Smooth muscle cell (in vitro differentiated cells): ENCODE measurements at regions not wholly inside any gene's neighbourhood (a gene's known extent, or its start where the extent isn't known, plus 50 kb on each side); places are given as distances from the start of the nearest gene placed in this dataset. TPM values are rescaled to one million over a fixed set of nuclear protein-coding genes. Genes with fewer than 3 reads are reported as not detected.

Source experiments
- DNase-seq: peaks from one replicate; lab custom pipeline; 2025; ENCODE audit not compliant: unreplicated experiment; lab: John Stamatoyannopoulos, UW
- H2AFZ ChIP-seq: fragments of 200-600 bp; sonication (generic); 2 replicates; pipeline ENCODE4 v1.6.0; 2016; ENCODE audit warnings: antibody characterized with exemption, low read depth, mild to moderate bottlenecking
- H3F3A ChIP-seq: fragments of 200-600 bp; sonication (generic); 2 replicates; pipeline ENCODE4 v1.6.0; 2017; ENCODE audit warnings: antibody characterized with exemption, low read depth
- H3K27ac ChIP-seq: fragments of 200-600 bp; sonication (generic); 2 replicates; pipeline ENCODE4 v1.5.1; 2016; ENCODE audit warnings: low read depth, mild to moderate bottlenecking
- H3K27me3 ChIP-seq: fragments of 200-600 bp; sonication (generic); 2 replicates; pipeline ENCODE4 v1.6.1; 2016; ENCODE audit warnings: low read depth, mild to moderate bottlenecking
- H3K36me3 ChIP-seq: fragments of 200-600 bp; sonication (generic); 2 replicates; pipeline ENCODE4 v1.5.1; 2016; ENCODE audit warnings: low read depth
- H3K4me1 ChIP-seq: fragments of 200-600 bp; sonication (generic); 2 replicates; pipeline ENCODE4 v1.5.1; 2016; ENCODE audit warnings: low read depth
- H3K4me2 ChIP-seq: fragments of 200-600 bp; sonication (generic); 2 replicates; pipeline ENCODE4 v1.6.0; 2016; ENCODE audit warnings: mild to moderate bottlenecking
- H3K4me3 ChIP-seq: fragments of 200-600 bp; sonication (generic); 2 replicates; pipeline ENCODE4 v1.5.1; 2016; ENCODE audit warnings: mild to moderate bottlenecking
- H3K79me2 ChIP-seq: fragments of 200-600 bp; sonication (generic); 2 replicates; pipeline ENCODE4 v1.6.0; 2016; ENCODE audit warnings: low read depth, mild to moderate bottlenecking
- H3K9ac ChIP-seq: fragments of 200-600 bp; sonication (generic); 2 replicates; pipeline ENCODE4 v1.6.0; 2016; ENCODE audit warnings: low read depth
- H3K9me3 ChIP-seq: fragments of 200-600 bp; sonication (generic); replicated peaks from 2 replicates; pipeline ENCODE4 v1.5.1; 2016; ENCODE audit warnings: low read depth
- H4K20me1 ChIP-seq: fragments of 200-600 bp; sonication (generic); 2 replicates; pipeline ENCODE4 v1.6.0; 2016; ENCODE audit warnings: low read depth
- WGBS: methylation state at CpG from one replicate; pipeline ENCODE4 v1.1.7; 2016; ENCODE audit warnings: low lambda C conversion rate; 5-methylcytosine and 5-hydroxymethylcytosine counted together
- small RNA-seq: library from RNA; depleted of rRNA; stranded (forward); fragments of <200 nt; gene quantifications from one replicate; pipeline ENCODE3, GENCODE V24; 2014
- TF ChIP-seq, protein P1 (sequence below): fragments of 200-600 bp; sonication (generic); IDR thresholded peaks from 2 replicates; pipeline ENCODE4 v1.5.1; 2017; ENCODE audit warnings: borderline replicate concordance, mild to moderate bottlenecking, antibody characterized with exemption; ENCODE audit not compliant: insufficient read depth, poor library complexity, severe bottlenecking

DNA sequence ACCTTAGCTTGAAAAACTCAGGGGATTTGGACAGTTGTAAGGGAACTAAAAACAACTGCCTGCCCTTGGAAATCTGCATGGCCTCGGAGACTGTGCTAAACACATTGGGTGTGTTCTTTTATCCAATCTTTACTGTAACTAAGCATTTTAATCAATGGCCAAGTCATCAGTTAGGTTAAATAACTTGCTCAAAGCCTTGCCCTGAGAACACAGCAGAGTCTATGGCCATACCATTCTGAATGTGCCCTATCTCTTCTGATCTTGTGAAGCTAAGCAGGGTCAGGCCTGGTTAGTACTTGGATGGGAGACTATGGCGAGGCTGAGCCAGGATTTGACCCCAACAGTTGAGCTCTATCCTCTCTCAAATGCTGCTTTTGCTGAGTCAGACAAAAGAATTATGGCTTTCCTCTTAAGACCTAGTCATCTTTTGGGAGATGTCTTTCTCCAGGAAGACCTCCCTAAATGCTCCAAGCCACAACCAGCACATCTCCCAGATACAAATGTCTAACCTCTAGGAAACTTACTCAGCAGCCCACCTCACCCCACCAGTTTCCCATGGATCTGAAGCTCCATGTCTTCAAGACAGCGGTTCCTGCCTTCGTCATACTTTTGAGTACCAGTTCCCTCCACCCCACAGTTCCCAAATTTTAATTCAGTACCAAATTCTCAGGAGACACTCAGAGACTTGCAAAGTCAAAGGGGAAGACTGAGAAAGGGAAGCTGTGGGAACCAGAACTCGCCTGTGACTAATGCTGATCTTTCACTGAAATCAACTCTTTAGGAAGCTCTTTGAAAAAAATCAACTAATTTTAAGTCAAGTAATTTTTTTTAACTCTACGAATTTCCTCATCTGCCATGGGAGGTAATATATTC lies 336.1 kb downstream of the MAF start:
- no peaks in the 10 kb centered on the region for H3K36me3 ChIP-seq
- TF ChIP-seq, protein P1, sequence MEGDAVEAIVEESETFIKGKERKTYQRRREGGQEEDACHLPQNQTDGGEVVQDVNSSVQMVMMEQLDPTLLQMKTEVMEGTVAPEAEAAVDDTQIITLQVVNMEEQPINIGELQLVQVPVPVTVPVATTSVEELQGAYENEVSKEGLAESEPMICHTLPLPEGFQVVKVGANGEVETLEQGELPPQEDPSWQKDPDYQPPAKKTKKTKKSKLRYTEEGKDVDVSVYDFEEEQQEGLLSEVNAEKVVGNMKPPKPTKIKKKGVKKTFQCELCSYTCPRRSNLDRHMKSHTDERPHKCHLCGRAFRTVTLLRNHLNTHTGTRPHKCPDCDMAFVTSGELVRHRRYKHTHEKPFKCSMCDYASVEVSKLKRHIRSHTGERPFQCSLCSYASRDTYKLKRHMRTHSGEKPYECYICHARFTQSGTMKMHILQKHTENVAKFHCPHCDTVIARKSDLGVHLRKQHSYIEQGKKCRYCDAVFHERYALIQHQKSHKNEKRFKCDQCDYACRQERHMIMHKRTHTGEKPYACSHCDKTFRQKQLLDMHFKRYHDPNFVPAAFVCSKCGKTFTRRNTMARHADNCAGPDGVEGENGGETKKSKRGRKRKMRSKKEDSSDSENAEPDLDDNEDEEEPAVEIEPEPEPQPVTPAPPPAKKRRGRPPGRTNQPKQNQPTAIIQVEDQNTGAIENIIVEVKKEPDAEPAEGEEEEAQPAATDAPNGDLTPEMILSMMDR: no peak
- DNase-seq: no peak
- no peaks in the 10 kb centered on the region for H3K9me3 ChIP-seq
- no peak overlapping the region for H3K9ac ChIP-seq
- H3K4me2 ChIP-seq: no peak overlapping the region
- H3K79me2 ChIP-seq: no peaks in the 10 kb centered on the region
- no peaks in the 10 kb centered on the region for H4K20me1 ChIP-seq
- H3K27ac ChIP-seq: no peak overlapping the region
- H3F3A ChIP-seq: no peaks in the 10 kb centered on the region
- peaks cover 5% of the 10 kb centered on the region for H3K27me3 ChIP-seq
- H2AFZ ChIP-seq: no peak overlapping the region
- H3K4me3 ChIP-seq: no peak overlapping the region
- WGBS: 89% methylated on average over 6 of the region's 6 CpGs
- H3K4me1 ChIP-seq: no peaks in the 10 kb centered on the region

DNA sequence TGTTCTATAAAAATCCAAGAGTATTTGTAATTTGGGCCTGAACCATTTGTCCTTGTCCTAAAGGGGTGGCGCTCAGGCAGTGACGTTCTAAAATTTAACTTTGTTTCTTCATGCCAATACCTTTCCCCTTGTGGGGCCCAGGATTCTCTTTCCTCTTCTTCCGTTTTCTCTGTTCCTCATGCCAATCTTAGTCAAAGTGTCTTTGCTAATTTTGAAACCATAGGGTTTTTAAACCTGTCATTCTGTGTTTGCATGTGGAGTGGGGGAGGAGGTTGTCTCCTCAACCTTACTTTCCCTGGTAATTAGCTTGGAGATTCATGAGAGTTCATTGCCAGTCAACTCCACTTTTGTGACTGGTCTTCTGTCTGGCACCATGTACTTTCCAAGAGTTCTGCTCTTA lies 337.1 kb downstream of the MAF start:
- 94% methylated on average over 3 of the region's 3 CpGs for WGBS

More for the DNA sequence above, 337.1 kb downstream of the MAF start:
- Histone ChIP-seq H3K36me3 (no peaks in the 10 kb centered on the region), H3K79me2 (no peaks in the 10 kb centered on the region), H3K9me3 (no peaks in the 10 kb centered on the region), H3K4me1 (no peaks in the 10 kb centered on the region), H3K9ac (no peak overlapping the region), H3K4me3 (no peak overlapping the region), H4K20me1 (no peaks in the 10 kb centered on the region), H3K27me3 (peaks cover 11% of the 10 kb centered on the region), H3F3A (no peaks in the 10 kb centered on the region), H3K27ac (no peak overlapping the region), H2AFZ (no peak overlapping the region), H3K4me2 (no peak overlapping the region)
- DNase-seq: no peak
- TF ChIP-seq, protein P1: no peak

Small RNAs in the stretch of these regions (small RNA-seq; reads per million reads assigned to genes)
- not detected for gene RNA5SP431
